GM23338 (cell line): ENCODE measurements at regions not wholly inside any gene's neighbourhood (a gene's known extent, or its start where the extent isn't known, plus 50 kb on each side); places are given as distances from the start of the nearest gene placed in this dataset.

Experiments
- ATAC-seq: fragments of 200-7000 bp; cut with Tn5 transposase; 3 replicates; pipeline ENCODE4 v1.9.1; 2020
- DNase-seq: peaks from one replicate; pipeline ENCODE4 v3.0.0-alpha.2; 2015; ENCODE audit warnings: low spot score
- H2AFZ ChIP-seq: fragments of 200-600 bp; sonication (generic); 2 replicates; pipeline ENCODE4 v1.8.0; 2016; ENCODE audit warnings: antibody characterized with exemption, mild to moderate bottlenecking, moderate library complexity
- H3F3A ChIP-seq: fragments of 200-600 bp; sonication (generic); replicated peaks from 2 replicates; pipeline ENCODE4 v1.8.0; 2017; ENCODE audit warnings: antibody characterized with exemption, mixed run types, low read depth
- H3K27ac ChIP-seq: fragments of 200-600 bp; sonication (generic); 2 replicates; pipeline ENCODE4 v1.6.1; 2016; ENCODE audit warnings: low read depth
- H3K27me3 ChIP-seq: fragments of 200-600 bp; sonication (generic); 2 replicates; pipeline ENCODE4 v1.8.0; 2016; ENCODE audit warnings: mild to moderate bottlenecking, mixed run types, moderate library complexity; ENCODE audit not compliant: insufficient read depth
- H3K36me3 ChIP-seq: fragments of 200-600 bp; sonication (generic); 2 replicates; pipeline ENCODE4 v1.8.0; 2016; ENCODE audit warnings: mild to moderate bottlenecking; ENCODE audit not compliant: insufficient read depth
- H3K4me1 ChIP-seq: fragments of 200-600 bp; sonication (generic); 2 replicates; pipeline ENCODE4 v1.8.0; 2016; ENCODE audit warnings: mild to moderate bottlenecking, moderate library complexity; ENCODE audit not compliant: insufficient read depth
- H3K4me2 ChIP-seq: fragments of 200-600 bp; sonication (generic); 2 replicates; pipeline ENCODE4 v1.7.1; 2017; ENCODE audit warnings: mixed run types
- H3K4me3 ChIP-seq: fragments of 200-600 bp; sonication (generic); 2 replicates; pipeline ENCODE4 v1.6.1; 2016; ENCODE audit warnings: mixed run types
- H3K79me2 ChIP-seq: fragments of 200-600 bp; sonication (generic); replicated peaks from 2 replicates; pipeline ENCODE4 v1.8.0; 2017; ENCODE audit warnings: mild to moderate bottlenecking; ENCODE audit not compliant: insufficient read depth
- H3K9me2 ChIP-seq: fragments of 200-600 bp; sonication (generic); 2 replicates; pipeline ENCODE4 v1.8.0; 2017; ENCODE audit not compliant: insufficient read depth
- H4K20me1 ChIP-seq: fragments of 200-600 bp; sonication (generic); replicated peaks from 2 replicates; pipeline ENCODE4 v1.8.0; 2017; ENCODE audit warnings: mild to moderate bottlenecking; ENCODE audit not compliant: insufficient read depth
- H3K27ac Mint-ChIP-seq: 2 replicates; pipeline ENCODE4 v1.8.0; 2020; ENCODE audit warnings: inconsistent platforms, mild to moderate bottlenecking, moderate library complexity, mixed read lengths
- H3K27me3 Mint-ChIP-seq: 3 replicates; pipeline ENCODE4 v1.8.0; 2022; ENCODE audit warnings: low read depth, mild to moderate bottlenecking, moderate library complexity, mixed read lengths, inconsistent platforms; ENCODE audit not compliant: insufficient read depth, poor library complexity
- H3K36me3 Mint-ChIP-seq: 3 replicates; pipeline ENCODE4 v1.8.0; 2021; ENCODE audit warnings: low read depth, mild to moderate bottlenecking, inconsistent platforms, moderate library complexity, mixed read lengths
- H3K4me1 Mint-ChIP-seq: 3 replicates; pipeline ENCODE4 v1.8.0; 2020; ENCODE audit warnings: mild to moderate bottlenecking, inconsistent platforms, mixed read lengths
- H3K4me3 Mint-ChIP-seq: 3 replicates; pipeline ENCODE4 v1.8.0; 2021; ENCODE audit warnings: moderate library complexity, mild to moderate bottlenecking, inconsistent platforms, mixed read lengths
- H3K9me3 Mint-ChIP-seq: 3 replicates; pipeline ENCODE4 v1.8.0; 2020; ENCODE audit warnings: moderate library complexity, mild to moderate bottlenecking, inconsistent platforms, mixed read lengths
- CREB1 ChIP-seq: fragments of 250-450 bp; sonication (Bioruptor Pico); IDR thresholded peaks from 2 replicates; pipeline ENCODE4 v1.5.0; 2020; ENCODE audit warnings: low read depth, mild to moderate bottlenecking, moderate library complexity
- EZH2 ChIP-seq: fragments of 200-600 bp; sonication (generic); IDR thresholded peaks from one replicate; pipeline ENCODE4 v1.8.0; 2017; ENCODE audit warnings: antibody characterized with exemption, mild to moderate bottlenecking, low read depth; ENCODE audit not compliant: unreplicated experiment
- JUNB ChIP-seq: IDR thresholded peaks from one replicate; pipeline ENCODE4 v1.6.1; 2016; ENCODE audit warnings: antibody characterized with exemption; ENCODE audit not compliant: unreplicated experiment
- NANOG ChIP-seq: IDR thresholded peaks from 2 replicates; pipeline ENCODE4 v1.6.1; 2016; ENCODE audit warnings: antibody characterized with exemption, borderline replicate concordance
- POLR2AphosphoS5 ChIP-seq: IDR thresholded peaks from 2 replicates; pipeline ENCODE4 v1.6.1; 2016; ENCODE audit warnings: antibody characterized with exemption, low read depth
- STAT1 ChIP-seq: IDR thresholded peaks from one replicate; pipeline ENCODE4 v1.6.1; 2016; ENCODE audit warnings: antibody characterized with exemption; ENCODE audit not compliant: unreplicated experiment
- ZNF114 ChIP-seq: fragments of 250-450 bp; sonication (Bioruptor Pico); IDR thresholded peaks from 2 replicates; pipeline ENCODE4 v1.5.0; 2020; ENCODE audit warnings: mild to moderate bottlenecking, moderate library complexity
- ZNF462 ChIP-seq: fragments of 250-450 bp; sonication (Bioruptor Pico); IDR thresholded peaks from 2 replicates; pipeline ENCODE4 v1.5.0; 2020; ENCODE audit warnings: mild to moderate bottlenecking, moderate library complexity

GRCh38 chr3:157602424-157602823, 99.2 kb upstream of the VEPH1 start (continued):
- TF ChIP-seq ZNF462, result no peak
- no peak for TF ChIP-seq CREB1 (CRISPR knock-in tag)
- TF ChIP-seq NANOG, result no peak
- no peak for TF ChIP-seq JUNB
- TF ChIP-seq EZH2, result no peak
- TF ChIP-seq POLR2AphosphoS5, result no peak
- no peak for TF ChIP-seq STAT1

- Histone ChIP-seq H3K79me2 (no peaks in the 10 kb centered on the region), H3K4me3 (no peak overlapping the region), H4K20me1 (no peaks in the 10 kb centered on the region), H3K27ac (no peak overlapping the region), H3K36me3 (no peaks in the 10 kb centered on the region), H3K4me1 (no peaks in the 10 kb centered on the region), H3K27me3 (no peaks in the 10 kb centered on the region), H2AFZ (no peak overlapping the region), H3K9me2 (no peaks in the 10 kb centered on the region), H3K4me2 (no peak overlapping the region), H3F3A (no peaks in the 10 kb centered on the region)
- Mint-ChIP-seq H3K27ac (no peak overlapping the region), H3K4me3 (no peak overlapping the region), H3K4me1 (no peaks in the 10 kb centered on the region), H3K9me3 (no peaks in the 10 kb centered on the region), H3K27me3 (no peaks in the 10 kb centered on the region), H3K36me3 (no peaks in the 10 kb centered on the region)
- DNase-seq, result no peak
- TF ChIP-seq POLR2AphosphoS5, result no peak
- TF ChIP-seq STAT1, result no peak
- no peak for TF ChIP-seq ZNF114 (CRISPR knock-in tag)
- ATAC-seq, result no peak
Measured at GRCh38 chr3:157595259-157595658, 92.0 kb upstream of the VEPH1 start.
